B cell (primary cell): ENCODE measurements at regions not wholly inside any gene's neighbourhood (a gene's known extent, or its start where the extent isn't known, plus 50 kb on each side); places are given as distances from the start of the nearest gene placed in this dataset.

Source experiments
- ATAC-seq: fragments of 200-7000 bp; cut with Tn5 transposase; one replicate; pipeline ENCODE4 v1.10.0; 2021; ENCODE audit warnings: low read depth, mild to moderate bottlenecking, moderate number of reproducible peaks, moderate library complexity
- CTCF ChIA-PET: fragments of 350-600 bp; sonication (Branson Sonifier 250); formaldehyde crosslinking; loops from one replicate; lab custom pipeline; 2021; ENCODE audit warnings: antibody characterized with exemption, inconsistent platforms; lab: Charles Lee
- POLR2A ChIA-PET: fragments of 350-600 bp; sonication (Branson Sonifier 250); formaldehyde crosslinking; loops from one replicate; lab custom pipeline; 2021; ENCODE audit warnings: antibody characterized with exemption; lab: Charles Lee
- DNase-seq: peaks from one replicate; pipeline ENCODE4 v3.0.0; 2013
- H2AFZ ChIP-seq: 2 replicates; pipeline ENCODE4 v1.6.1; 2012; ENCODE audit warnings: mild to moderate bottlenecking, low read depth, low read length; ENCODE audit not compliant: insufficient read depth, poor library complexity, severe bottlenecking
- H3K27ac ChIP-seq, 2 donors: 1 replicate in 1 of 2; 2 replicates in 1 of 2; pipeline ENCODE4 v1.5.1; 2012 to 2013; ENCODE audit warnings: low read length in 2 of 2, mild to moderate bottlenecking in 2 of 2, moderate library complexity in 1 of 2
- H3K27me3 ChIP-seq, 4 experiments: fragments of 200-600 bp in 1 of 4; sonication (generic) in 1 of 4; replicated peaks in 1 of 4; 1 replicate in 2 of 4; 2 replicates in 2 of 4; pipeline versions ENCODE4 v1.6.1 to v1.7.0; 2013 to 2016; ENCODE audit warnings: low read length in 3 of 4, mild to moderate bottlenecking in 2 of 4, mixed read lengths in 1 of 4, moderate library complexity in 1 of 4; ENCODE audit not compliant: insufficient read depth in 4 of 4, control insufficient read depth in 3 of 4; ENCODE audit errors: control extremely low read depth in 1 of 4
- H3K36me3 ChIP-seq, 2 experiments: replicated peaks in 1 of 2; 1 replicate in 1 of 2; 2 replicates in 1 of 2; pipeline versions ENCODE4 v1.6.1 to v1.7.1; 2013; ENCODE audit warnings: low read length in 1 of 2; ENCODE audit not compliant: insufficient read depth in 2 of 2, control insufficient read depth in 1 of 2; ENCODE audit errors: control extremely low read depth in 1 of 2, extremely low read depth in 1 of 2
- H3K4me1 ChIP-seq, 2 donors: fragments of 200-600 bp in 1 of 2; sonication (generic) in 1 of 2; 1 replicate in 1 of 2; 2 replicates in 1 of 2; pipeline versions ENCODE4 v1.5.1 to v1.6.1; 2013 to 2017; ENCODE audit warnings: low read length in 2 of 2; ENCODE audit not compliant: control insufficient read depth in 2 of 2, insufficient read depth in 2 of 2
- H3K4me2 ChIP-seq: replicated peaks from 2 replicates; pipeline ENCODE3; 2012; ENCODE audit warnings: mild to moderate bottlenecking, low read depth, low read length; ENCODE audit not compliant: poor library complexity, severe bottlenecking
- H3K4me3 ChIP-seq, 5 experiments: fragments of 200-600 bp in 1 of 5; sonication (generic) in 1 of 5; 1 replicate in 3 of 5; 2 replicates in 2 of 5; pipeline versions ENCODE4 v1.5.1 to v1.7.0; 2011 to 2016; ENCODE audit warnings: low read length in 4 of 5, mild to moderate bottlenecking in 4 of 5, low read depth in 2 of 5, control low read depth in 1 of 5, moderate library complexity in 1 of 5; ENCODE audit not compliant: insufficient read depth in 1 of 5; ENCODE audit errors: control extremely low read depth in 1 of 5, extremely low read depth in 1 of 5
- H3K79me2 ChIP-seq: fragments of 200-600 bp; sonication (generic); one replicate; pipeline ENCODE4 v1.6.0; 2016; ENCODE audit warnings: low read length; ENCODE audit not compliant: control insufficient read depth, insufficient read depth
- H3K9ac ChIP-seq: fragments of 200-600 bp; sonication (generic); 2 replicates; pipeline ENCODE4 v1.6.1; 2017; ENCODE audit warnings: mild to moderate bottlenecking, low read length, moderate library complexity
- H3K9me3 ChIP-seq, 3 donors: one replicate each; pipeline versions ENCODE4 v1.6.1 to v1.7.1; 2013; ENCODE audit warnings: low read length in 2 of 3; ENCODE audit not compliant: control insufficient read depth in 2 of 3, insufficient read depth in 1 of 3; ENCODE audit errors: control extremely low read depth in 1 of 3
- H4K20me1 ChIP-seq: 2 replicates; pipeline ENCODE4 v1.6.0; 2012; ENCODE audit warnings: mild to moderate bottlenecking, low read length; ENCODE audit not compliant: insufficient read depth, control insufficient read depth, poor library complexity, severe bottlenecking
- H3K27ac Mint-ChIP-seq: one replicate; pipeline ENCODE4 v1.8.0; 2021; ENCODE audit warnings: mixed read lengths
- H3K27me3 Mint-ChIP-seq: one replicate; pipeline ENCODE4 v1.8.0; 2021; ENCODE audit warnings: mixed read lengths
- H3K4me1 Mint-ChIP-seq: one replicate; pipeline ENCODE4 v1.8.0; 2021; ENCODE audit warnings: mixed read lengths
- H3K4me3 Mint-ChIP-seq: one replicate; pipeline ENCODE4 v1.8.0; 2021; ENCODE audit warnings: mixed read lengths
- H3K9me3 Mint-ChIP-seq: one replicate; pipeline ENCODE4 v1.8.0; 2022; ENCODE audit warnings: mixed read lengths; ENCODE audit not compliant: insufficient read depth
- CTCF ChIP-seq: fragments of 200-600 bp; IDR thresholded peaks from one replicate; pipeline ENCODE4 v1.8.0; 2022; ENCODE audit warnings: antibody characterized with exemption, mild to moderate bottlenecking
- EZH2 ChIP-seq: IDR thresholded peaks from 2 replicates; pipeline ENCODE4 v1.6.1; 2012; ENCODE audit warnings: borderline replicate concordance, low read depth, mild to moderate bottlenecking, moderate library complexity, low read length; ENCODE audit not compliant: insufficient read depth, poor library complexity, severe bottlenecking
- WGBS: methylation state at CpG from one replicate; pipeline ENCODE4 v1.1.5; 2013; ENCODE audit warnings: missing lambda C conversion rate; ENCODE audit not compliant: insufficient coverage; 5-methylcytosine and 5-hydroxymethylcytosine counted together
- intact Hi-C: fragments of 100-400 bp; cut with micrococcal nuclease; formaldehyde crosslinking; loops from one replicate; pipeline ENCODE4 v1.10.0; 2022

- H3K4me1 Mint-ChIP-seq: peaks cover 9% of the 10 kb centered on the region
- TF ChIP-seq EZH2 (no peak), CTCF (no peak)
- no peak overlapping the region for H2AFZ ChIP-seq
- DNase-seq (no peak), ATAC-seq (no peak)
- intact Hi-C loops: no loop called here
- H3K27ac Mint-ChIP-seq: no peak overlapping the region
- H3K9me3 Mint-ChIP-seq: no peaks in the 10 kb centered on the region
- H3K27me3 Mint-ChIP-seq: no peaks in the 10 kb centered on the region
- H3K27me3 ChIP-seq: no peaks in the 10 kb centered on the region
- H3K9me3 ChIP-seq: peaks cover 0 to 2% (median 2%) of the 10 kb centered on the region in 3 donors
- H3K4me3 Mint-ChIP-seq: no peak overlapping the region
- H4K20me1 ChIP-seq: no peaks in the 10 kb centered on the region
- H3K27ac ChIP-seq: no peak overlapping the region
- H3K9ac ChIP-seq: no peak overlapping the region
- H3K4me2 ChIP-seq: no peak overlapping the region
- ChIA-PET POLR2A (no interaction called here), CTCF (no interaction called here)
- 100% methylated on average over 2 of the region's 6 CpGs for WGBS
- H3K4me3 ChIP-seq: no peak overlapping the region
- H3K36me3 ChIP-seq: no peaks in the 10 kb centered on the region
- H3K4me1 ChIP-seq: peaks cover 4 to 13% of the 10 kb centered on the region in 2 donors
- no peaks in the 10 kb centered on the region for H3K79me2 ChIP-seq
These were observed 383.0 kb downstream of the PCNX1 start for GRCh38 chr14:71290301-71290700.

- H3K27ac ChIP-seq: no peak overlapping the region
- H3K9me3 ChIP-seq: no peaks in the 10 kb centered on the region
- H3K4me1 ChIP-seq: peaks cover 4 to 13% of the 10 kb centered on the region in 2 donors
- no peak overlapping the region for H3K4me2 ChIP-seq
- TF ChIP-seq CTCF (no peak), EZH2 (no peak)
- 100% methylated on average over 1 of the region's 4 CpGs for WGBS
- ATAC-seq: peak; percentile 60
- no peaks in the 10 kb centered on the region for H3K79me2 ChIP-seq
- ChIA-PET POLR2A (no interaction called here), CTCF (no interaction called here)
- no peak overlapping the region for H2AFZ ChIP-seq
- H3K9ac ChIP-seq: no peak overlapping the region
- H3K27ac Mint-ChIP-seq: peak overlapping the region; percentile 53
- peaks cover 9% of the 10 kb centered on the region for H3K4me1 Mint-ChIP-seq
- no peaks in the 10 kb centered on the region for H3K27me3 ChIP-seq
- no peaks in the 10 kb centered on the region for H3K9me3 Mint-ChIP-seq
- H3K27me3 Mint-ChIP-seq: no peaks in the 10 kb centered on the region
- H3K4me3 Mint-ChIP-seq: no peak overlapping the region
- no peaks in the 10 kb centered on the region for H3K36me3 ChIP-seq
- no peaks in the 10 kb centered on the region for H4K20me1 ChIP-seq
- peak; percentile 17 for DNase-seq
- intact Hi-C loops: no loop called here
- H3K4me3 ChIP-seq: no peak overlapping the region
These were observed 383.8 kb downstream of the PCNX1 start for GRCh38 chr14:71290960-71291466.
